Ovary (tissue), 3 donors: ENCODE measurements at regions not wholly inside any gene's neighbourhood (a gene's known extent, or its start where the extent isn't known, plus 50 kb on each side); places are given as distances from the start of the nearest gene placed in this dataset.

Source experiments
- CTCF ChIP-seq, 3 donors: fragments of 450-650 bp in 2 of 3; fragments of 200-600 bp in 1 of 3; IDR thresholded peaks; one replicate each; pipeline versions ENCODE4 v1.5.1 to v1.8.0; 2016 to 2022; ENCODE audit warnings: antibody characterized with exemption in 3 of 3, mild to moderate bottlenecking in 1 of 3
- EP300 ChIP-seq: sonication (generic); formaldehyde crosslinking; IDR thresholded peaks from one replicate; pipeline ENCODE4 v1.6.1; 2017; ENCODE audit warnings: antibody characterized with exemption
- POLR2A ChIP-seq: fragments of 450-650 bp; IDR thresholded peaks from one replicate; pipeline ENCODE4 v1.6.1; 2017; ENCODE audit warnings: antibody characterized with exemption, mild to moderate bottlenecking, moderate library complexity
- donor health status: DM: no; HTN: no; CAD: no.

- TF ChIP-seq CTCF (IDR thresholded peaks at IDR 0.05) = no peak
- TF ChIP-seq EP300 = no peak
- no peak for TF ChIP-seq POLR2A
Measured at GRCh38 chrX:8043121-8043520, 115.9 kb upstream of the PNPLA4 start.
